ENCODE measurements at regions not wholly inside any gene's neighbourhood (a gene's known extent, or its start where the extent isn't known, plus 50 kb on each side); places are given as distances from the start of the nearest gene placed in this dataset.

DNA sequence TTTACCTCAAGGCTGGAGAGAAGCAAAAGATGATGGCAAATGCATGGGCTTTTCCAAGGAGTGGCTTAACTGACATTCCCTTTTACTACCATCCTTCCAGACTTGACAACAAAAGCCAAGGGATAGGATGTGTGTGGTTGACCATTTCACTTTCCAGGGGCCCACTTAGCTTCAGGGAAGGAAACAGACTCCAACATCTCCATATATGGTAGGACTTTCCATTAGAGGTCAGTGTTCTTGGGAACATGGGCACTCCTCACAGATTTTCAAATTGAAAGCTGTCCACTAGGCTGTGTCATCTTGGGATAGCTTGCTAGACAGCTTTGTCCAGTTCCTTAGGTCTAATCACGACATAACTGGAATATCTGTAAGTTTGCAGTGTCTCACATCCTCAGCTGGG is 118.1 kb upstream of the NAMPT start:
- TF ChIP-seq CTCF (IDR thresholded peaks at IDR 0.05; ENCODE audit: insufficient read depth, low read depth, low read length, missing control alignments): no peak
- DNase-seq (ENCODE audit: low read depth): no peak

DNA sequence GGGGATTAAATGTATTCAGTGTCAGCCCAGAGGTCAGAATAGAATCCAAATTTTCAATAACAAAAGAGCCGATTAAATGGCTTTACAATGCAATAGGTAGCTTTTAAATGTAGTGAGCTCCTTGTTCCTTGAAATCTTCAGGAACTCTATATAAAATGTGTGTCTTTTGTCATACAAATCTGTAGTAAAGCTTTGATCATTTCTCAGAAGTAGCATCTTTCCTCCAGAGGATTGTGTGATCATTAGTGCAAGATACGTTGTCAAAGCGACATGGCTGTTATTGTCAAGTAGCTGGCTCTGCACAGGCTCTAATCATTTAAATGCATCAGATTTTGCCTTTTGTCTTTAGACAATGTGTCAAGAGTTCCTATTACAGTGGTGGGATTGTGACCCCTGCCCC is 116.1 kb upstream of the NAMPT start:
- TF ChIP-seq CTCF (IDR thresholded peaks at IDR 0.05; ENCODE audit: insufficient read depth, low read depth, low read length, missing control alignments): no peak
- no peak for DNase-seq (ENCODE audit: low read depth)

More for the DNA sequence above, 118.1 kb upstream of the NAMPT start:
- no peak overlapping the region for H3K4me3 ChIP-seq (ENCODE audit: low read depth, low read length)

GRCh38 chr7:106398786-106399185 is 114.0 kb upstream of the NAMPT start:
- H3K4me3 ChIP-seq (ENCODE audit: low read depth, low read length): no peak overlapping the region
- no peak for DNase-seq (ENCODE audit: low read depth)
- no peak for TF ChIP-seq CTCF (IDR thresholded peaks at IDR 0.05; ENCODE audit: insufficient read depth, low read depth, low read length, missing control alignments)

More for the DNA sequence above, 116.1 kb upstream of the NAMPT start:
- H3K4me3 ChIP-seq (ENCODE audit: low read depth, low read length): no peak overlapping the region

DNA sequence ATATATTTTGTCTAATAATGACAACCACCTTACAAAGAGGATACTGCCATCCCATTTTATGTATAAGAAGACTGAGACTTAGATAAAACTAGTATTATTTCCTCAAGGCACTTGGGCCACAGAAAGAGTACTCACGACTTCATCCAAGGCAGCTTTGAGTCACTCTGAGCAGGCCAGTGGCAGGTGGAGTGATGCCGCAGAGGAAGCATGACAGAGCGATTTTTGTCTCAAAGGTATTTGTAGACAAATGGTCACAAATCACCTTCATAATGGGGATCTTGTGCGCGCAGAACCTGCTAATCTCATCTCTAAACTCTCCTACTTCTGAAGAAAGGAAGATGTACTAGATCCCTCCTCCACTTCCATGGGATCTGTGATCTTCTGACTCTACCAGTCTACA is 113.2 kb upstream of the NAMPT start:
- H3K4me3 ChIP-seq (ENCODE audit: low read depth, low read length): no peak overlapping the region
- TF ChIP-seq CTCF (IDR thresholded peaks at IDR 0.05; ENCODE audit: insufficient read depth, low read depth, low read length, missing control alignments): no peak
- no peak for DNase-seq (ENCODE audit: low read depth)

DNA sequence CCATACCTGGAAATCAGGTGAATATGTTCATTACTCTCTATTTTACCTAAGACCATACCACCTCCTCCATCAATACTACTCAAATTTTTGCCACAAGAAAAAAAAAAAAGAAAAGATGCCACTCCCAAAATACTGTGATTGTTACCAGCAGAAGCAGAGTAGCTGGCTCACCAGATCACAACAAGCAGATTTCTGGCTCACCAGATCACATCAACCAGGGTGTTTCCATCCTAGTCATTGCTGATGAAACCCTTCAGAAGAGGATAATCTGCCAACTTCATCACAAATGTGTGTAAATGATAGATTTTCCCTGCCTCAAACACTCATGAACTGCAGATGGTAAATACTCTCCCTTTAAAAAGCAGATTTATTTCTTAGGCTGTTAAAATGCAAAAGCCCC is 109.7 kb upstream of the NAMPT start:
- no peak for TF ChIP-seq CTCF (IDR thresholded peaks at IDR 0.05; ENCODE audit: insufficient read depth, low read depth, low read length, missing control alignments)
- no peak overlapping the region for H3K4me3 ChIP-seq (ENCODE audit: low read depth, low read length)
- DNase-seq (ENCODE audit: low read depth): no peak

DNA sequence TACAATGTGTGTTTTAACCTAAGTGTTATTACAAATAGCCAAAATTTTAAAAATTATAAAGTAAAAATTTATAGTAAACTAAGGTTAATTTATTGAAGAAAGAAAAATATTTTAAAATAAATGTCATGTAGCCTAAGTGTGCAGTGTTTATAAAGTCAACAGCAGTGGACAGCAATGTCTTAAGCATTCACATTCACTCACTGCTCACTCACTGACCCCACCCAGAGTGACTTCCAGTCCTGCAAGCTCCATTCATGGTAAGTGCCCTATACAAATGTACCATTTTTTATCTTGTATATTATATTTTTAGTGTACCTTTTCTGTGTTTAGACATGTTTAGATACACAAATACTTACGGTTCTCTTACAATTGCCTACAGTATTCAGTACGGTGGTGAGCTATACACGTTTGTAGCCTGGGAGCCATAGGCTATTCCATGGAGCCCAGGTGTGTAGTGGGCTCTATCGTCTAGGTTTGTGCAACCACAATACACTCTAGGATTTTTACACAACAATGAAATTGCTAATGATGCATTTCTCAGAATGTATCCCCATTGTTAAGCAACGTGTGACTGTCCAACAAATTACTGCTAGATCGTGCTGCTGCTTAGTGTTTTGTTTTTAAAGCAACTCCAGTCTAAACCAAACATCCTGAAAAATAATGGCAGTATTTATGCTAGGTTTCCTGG is 108.9 kb upstream of the NAMPT start:
- DNase-seq (ENCODE audit: low read depth): no peak
- no peak for TF ChIP-seq CTCF (IDR thresholded peaks at IDR 0.05; ENCODE audit: insufficient read depth, low read depth, low read length, missing control alignments)
- H3K4me3 ChIP-seq (ENCODE audit: low read depth, low read length): no peak overlapping the region

DNA sequence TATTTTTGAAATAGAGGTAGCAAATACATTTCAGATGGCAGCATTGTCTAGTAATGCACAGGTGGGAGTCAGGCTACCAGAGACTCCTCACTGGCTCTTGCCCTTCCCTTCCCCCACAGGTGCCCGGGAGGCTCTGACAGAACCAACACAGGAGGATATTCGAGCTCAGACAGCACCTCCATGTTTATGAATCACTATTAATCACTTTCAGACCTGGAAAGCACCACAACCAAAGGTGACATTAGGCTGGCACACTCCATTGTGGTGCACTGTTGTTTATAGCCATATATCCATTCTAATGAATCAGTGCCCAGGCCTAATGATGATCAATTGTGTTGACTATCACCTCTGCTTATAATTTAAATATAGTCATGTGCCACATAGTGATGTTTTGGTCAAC is 107.8 kb upstream of the NAMPT start:
- no peak overlapping the region for H3K4me3 ChIP-seq (ENCODE audit: low read depth, low read length)
- DNase-seq (ENCODE audit: low read depth): no peak

More for the DNA sequence above, 107.8 kb upstream of the NAMPT start:
- no peak for TF ChIP-seq CTCF (IDR thresholded peaks at IDR 0.05; ENCODE audit: insufficient read depth, low read depth, low read length, missing control alignments)

All from GM12865 (cell line).